ENCODE measurements at regions not wholly inside any gene's neighbourhood (a gene's known extent, or its start where the extent isn't known, plus 50 kb on each side); places are given as distances from the start of the nearest gene placed in this dataset.

DNA sequence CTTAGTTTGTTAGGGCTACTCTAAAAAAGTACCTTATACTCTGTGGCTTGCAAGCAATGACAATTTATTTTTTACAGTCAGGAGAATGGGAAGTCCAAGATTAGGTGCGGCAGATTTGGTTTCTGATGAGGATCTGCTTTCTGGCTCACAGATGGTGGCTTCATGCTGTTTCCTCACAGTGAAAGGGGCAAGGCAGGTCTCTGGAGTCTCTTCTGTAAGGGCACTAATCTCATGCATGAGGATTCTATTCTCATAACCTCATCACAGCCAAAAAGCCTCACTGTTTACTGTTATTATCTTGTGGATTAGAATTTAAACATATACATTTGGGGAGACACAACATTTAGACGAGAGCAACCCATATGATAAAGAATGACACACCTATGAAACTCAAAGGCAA, 1957.4 kb upstream of the SEL1L start:
- intact Hi-C loops (cut with DNase I; ENCODE audit: low total_unique reads): no loop called here
- no peak for TF ChIP-seq POLR2A (IDR thresholded peaks at IDR 0.05)
- TF ChIP-seq, protein P1, sequence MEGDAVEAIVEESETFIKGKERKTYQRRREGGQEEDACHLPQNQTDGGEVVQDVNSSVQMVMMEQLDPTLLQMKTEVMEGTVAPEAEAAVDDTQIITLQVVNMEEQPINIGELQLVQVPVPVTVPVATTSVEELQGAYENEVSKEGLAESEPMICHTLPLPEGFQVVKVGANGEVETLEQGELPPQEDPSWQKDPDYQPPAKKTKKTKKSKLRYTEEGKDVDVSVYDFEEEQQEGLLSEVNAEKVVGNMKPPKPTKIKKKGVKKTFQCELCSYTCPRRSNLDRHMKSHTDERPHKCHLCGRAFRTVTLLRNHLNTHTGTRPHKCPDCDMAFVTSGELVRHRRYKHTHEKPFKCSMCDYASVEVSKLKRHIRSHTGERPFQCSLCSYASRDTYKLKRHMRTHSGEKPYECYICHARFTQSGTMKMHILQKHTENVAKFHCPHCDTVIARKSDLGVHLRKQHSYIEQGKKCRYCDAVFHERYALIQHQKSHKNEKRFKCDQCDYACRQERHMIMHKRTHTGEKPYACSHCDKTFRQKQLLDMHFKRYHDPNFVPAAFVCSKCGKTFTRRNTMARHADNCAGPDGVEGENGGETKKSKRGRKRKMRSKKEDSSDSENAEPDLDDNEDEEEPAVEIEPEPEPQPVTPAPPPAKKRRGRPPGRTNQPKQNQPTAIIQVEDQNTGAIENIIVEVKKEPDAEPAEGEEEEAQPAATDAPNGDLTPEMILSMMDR (IDR thresholded peaks at IDR 0.05): no peak
- H3K4me3 ChIP-seq (ENCODE audit: low read depth, poor library complexity, severe bottlenecking): no peak overlapping the region
- no peak for DNase-seq (ENCODE audit: low spot score in 2 of 2)
- WGBS, 2 donors: 84 to 87% methylated on average over 2 of the region's 2 CpGs

DNA sequence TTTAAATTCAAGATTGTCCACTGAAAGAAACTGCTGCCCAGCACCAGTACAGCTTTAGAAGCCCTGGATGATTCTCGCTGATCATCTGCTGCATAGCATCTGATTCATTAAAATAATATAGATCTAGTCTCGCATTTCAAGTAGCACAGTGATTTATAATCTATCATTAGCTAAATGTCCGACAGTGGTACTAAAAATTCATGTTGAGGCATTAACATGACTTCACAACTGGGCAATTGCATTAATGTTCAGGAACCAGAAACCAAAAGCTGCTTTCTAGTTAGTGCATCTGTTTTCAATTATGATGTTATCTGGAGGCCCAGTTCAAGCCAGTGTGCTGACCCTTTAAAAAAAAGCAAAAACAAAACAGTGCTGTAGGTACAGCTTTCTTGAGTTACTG, 1987.2 kb upstream of the SEL1L start:
- no peak overlapping the region for H3K4me3 ChIP-seq (ENCODE audit: low read depth, poor library complexity, severe bottlenecking)
- TF ChIP-seq, protein P1 (IDR thresholded peaks at IDR 0.05): no peak
- no peak for TF ChIP-seq POLR2A (IDR thresholded peaks at IDR 0.05)
- DNase-seq (ENCODE audit: low spot score in 2 of 2): no peak
- intact Hi-C loops (cut with DNase I; ENCODE audit: low total_unique reads): no loop called here
- WGBS, 2 donors: 55 to 60% methylated on average over 3 of the region's 3 CpGs

DNA sequence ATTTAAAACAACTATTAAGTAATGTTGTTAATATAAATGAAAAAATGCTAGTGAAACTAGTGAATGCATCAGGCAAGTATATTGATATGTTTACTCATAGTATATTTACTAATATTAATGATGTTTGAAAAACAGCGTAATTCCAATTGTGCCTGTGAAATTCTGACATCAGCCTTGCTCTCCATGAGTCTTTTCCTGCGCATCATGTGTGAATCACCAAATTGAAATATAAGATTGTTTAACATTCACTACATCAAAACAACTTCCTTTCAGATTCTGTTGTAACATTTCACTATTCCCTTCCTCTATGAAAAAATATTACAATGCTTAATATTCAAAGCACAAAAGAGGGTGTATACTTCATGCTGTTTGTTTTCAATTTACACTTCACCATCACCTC, 1995.9 kb upstream of the SEL1L start:
- no peak overlapping the region for H3K4me3 ChIP-seq (ENCODE audit: low read depth, poor library complexity, severe bottlenecking)
- intact Hi-C loops (cut with DNase I; ENCODE audit: low total_unique reads): no loop called here
- no peak for DNase-seq (ENCODE audit: low spot score in 2 of 2)
- 92 to 95% methylated on average over 2 of the region's 2 CpGs for WGBS, 2 donors
- TF ChIP-seq POLR2A (IDR thresholded peaks at IDR 0.05): no peak
- TF ChIP-seq, protein P1 (IDR thresholded peaks at IDR 0.05): no peak

DNA sequence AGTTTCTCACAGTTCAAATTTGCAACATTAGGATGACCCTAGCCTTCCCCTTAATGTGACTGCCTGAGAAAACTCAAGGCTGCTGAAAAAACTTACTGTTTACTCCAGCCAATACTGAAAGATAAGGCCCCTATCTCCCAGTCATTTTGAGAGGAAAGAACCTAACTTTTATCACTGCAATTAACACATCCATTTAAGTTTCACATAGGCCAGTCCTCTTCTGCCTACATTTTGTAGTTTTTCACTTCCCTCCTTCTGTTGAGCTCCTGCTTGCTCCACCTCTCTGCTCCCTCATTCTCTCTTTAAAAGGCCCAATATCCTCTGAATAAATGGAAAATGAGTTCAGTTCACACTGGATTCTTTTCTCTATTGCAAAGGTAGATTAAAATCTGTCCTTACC, 1996.2 kb upstream of the FLRT2 start:
- intact Hi-C loops (cut with DNase I; ENCODE audit: low total_unique reads): no loop called here
- TF ChIP-seq, protein P1 (IDR thresholded peaks at IDR 0.05): no peak
- no peak for TF ChIP-seq POLR2A (IDR thresholded peaks at IDR 0.05)
- H3K4me3 ChIP-seq (ENCODE audit: low read depth, poor library complexity, severe bottlenecking): no peak overlapping the region
- no peak for DNase-seq (ENCODE audit: low spot score in 2 of 2)

DNA sequence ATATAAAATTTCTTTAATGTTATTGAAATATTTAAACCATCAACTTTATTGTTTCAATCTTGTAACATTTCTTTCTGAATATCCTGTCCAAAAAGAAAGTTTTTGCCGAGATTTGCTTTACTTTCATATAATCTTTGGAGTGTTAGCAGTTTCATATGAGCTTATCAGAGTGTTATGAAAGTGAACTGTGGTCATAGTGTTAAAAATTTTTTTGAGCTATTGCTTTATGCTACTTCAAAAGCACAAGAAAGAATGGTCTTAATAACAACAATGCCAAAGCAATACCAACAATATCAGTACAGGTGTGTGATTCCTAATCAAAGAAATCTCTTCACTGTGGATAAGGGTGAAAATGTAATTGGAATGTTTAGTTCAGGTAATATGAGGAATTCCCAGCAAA, 1994.9 kb upstream of the FLRT2 start:
- DNase-seq (ENCODE audit: low spot score in 2 of 2): no peak
- no peak overlapping the region for H3K4me3 ChIP-seq (ENCODE audit: low read depth, poor library complexity, severe bottlenecking)
- intact Hi-C loops (cut with DNase I; ENCODE audit: low total_unique reads): no loop called here
- TF ChIP-seq, protein P1 (IDR thresholded peaks at IDR 0.05): no peak
- TF ChIP-seq POLR2A (IDR thresholded peaks at IDR 0.05): no peak
- 35 to 93% methylated on average over 1 of the region's 1 CpG for WGBS, 2 donors

DNA sequence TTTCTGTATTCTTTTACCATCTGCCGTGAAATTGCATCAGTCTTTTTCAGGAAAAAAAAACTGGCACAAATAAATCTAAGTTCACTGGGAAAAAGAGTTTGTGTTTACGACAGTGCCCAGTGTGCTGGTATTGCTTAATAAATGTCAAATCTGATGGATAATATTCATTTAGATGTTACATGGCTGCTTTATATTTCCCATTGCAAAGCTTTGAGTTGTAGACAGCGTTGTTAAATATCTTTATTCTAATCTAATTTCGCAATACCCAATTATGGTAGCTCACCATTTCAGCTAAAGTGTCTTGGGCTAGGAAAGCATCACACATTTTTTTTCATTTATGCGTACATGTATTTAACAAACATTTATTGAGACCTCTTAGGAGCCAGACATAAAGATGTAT, 1994.5 kb upstream of the FLRT2 start:
- intact Hi-C loops (cut with DNase I; ENCODE audit: low total_unique reads): no loop called here
- no peak overlapping the region for H3K4me3 ChIP-seq (ENCODE audit: low read depth, poor library complexity, severe bottlenecking)
- DNase-seq (ENCODE audit: low spot score in 2 of 2): no peak
- WGBS, 2 donors: 83% methylated on average over 5 of the region's 5 CpGs
- no peak for TF ChIP-seq POLR2A (IDR thresholded peaks at IDR 0.05)
- TF ChIP-seq, protein P1 (IDR thresholded peaks at IDR 0.05): no peak
